Testis (tissue), 2 donors: ENCODE measurements at regions not wholly inside any gene's neighbourhood (a gene's known extent, or its start where the extent isn't known, plus 50 kb on each side); places are given as distances from the start of the nearest gene placed in this dataset.

Experiments used
- CTCF ChIP-seq, 3 experiments: fragments of 450-650 bp in 2 of 3; fragments of 200-600 bp in 1 of 3; sonication (generic) in 1 of 3; IDR thresholded peaks; one replicate each; pipeline ENCODE4 v1.5.1; 2016 to 2019; ENCODE audit warnings: antibody characterized with exemption in 3 of 3, mild to moderate bottlenecking in 2 of 3, moderate library complexity in 1 of 3
- POLR2A ChIP-seq: fragments of 450-650 bp; IDR thresholded peaks from one replicate; pipeline ENCODE4 v1.6.1; 2017; ENCODE audit warnings: antibody characterized with exemption, mild to moderate bottlenecking, moderate library complexity

- no peak for TF ChIP-seq CTCF (IDR thresholded peaks at IDR 0.05)
- TF ChIP-seq POLR2A = no peak
These were observed 70.6 kb upstream of the CXCL14 start for GRCh38 chr5:135649435-135649834.
